SHP77 treated with DMSO at 0.1 percent for 48 hours (cell line): ENCODE measurements at regions not wholly inside any gene's neighbourhood (a gene's known extent, or its start where the extent isn't known, plus 50 kb on each side); places are given as distances from the start of the nearest gene placed in this dataset.
"Not testable (repeated sequence)": the region's sequence is repeated elsewhere in the genome, so short reads cannot be mapped to it uniquely, and the experiment has no call there.

Experiments
- DNase-seq: peaks from one replicate; lab custom pipeline; 2025; lab: John Stamatoyannopoulos, UW

DNA sequence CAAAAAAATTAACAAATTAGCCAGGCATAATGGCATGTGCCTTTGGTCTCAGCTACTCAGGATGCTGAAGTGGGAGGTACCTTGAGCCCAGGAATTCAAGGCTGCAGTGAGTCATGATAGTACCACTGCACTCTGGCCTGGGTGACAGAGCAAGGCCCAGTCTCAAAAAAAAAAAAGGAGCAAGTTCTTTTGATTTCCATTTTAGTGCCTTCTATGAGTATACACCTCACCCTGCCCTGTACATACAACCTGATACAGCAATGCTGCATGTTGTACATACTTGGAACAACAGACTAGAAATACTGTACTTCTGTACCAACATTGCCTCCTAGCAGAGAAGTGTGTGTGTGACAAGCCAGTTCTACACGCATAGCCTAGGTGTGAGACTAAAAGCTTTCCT is 97.3 kb upstream of the CARMIL1 start:
- no peak for DNase-seq

GRCh38 chr6:25186919-25187318 is 92.3 kb upstream of the CARMIL1 start:
- DNase-seq: no peak

GRCh38 chr6:25188232-25188631 is 90.9 kb upstream of the CARMIL1 start:
- no peak for DNase-seq

DNA sequence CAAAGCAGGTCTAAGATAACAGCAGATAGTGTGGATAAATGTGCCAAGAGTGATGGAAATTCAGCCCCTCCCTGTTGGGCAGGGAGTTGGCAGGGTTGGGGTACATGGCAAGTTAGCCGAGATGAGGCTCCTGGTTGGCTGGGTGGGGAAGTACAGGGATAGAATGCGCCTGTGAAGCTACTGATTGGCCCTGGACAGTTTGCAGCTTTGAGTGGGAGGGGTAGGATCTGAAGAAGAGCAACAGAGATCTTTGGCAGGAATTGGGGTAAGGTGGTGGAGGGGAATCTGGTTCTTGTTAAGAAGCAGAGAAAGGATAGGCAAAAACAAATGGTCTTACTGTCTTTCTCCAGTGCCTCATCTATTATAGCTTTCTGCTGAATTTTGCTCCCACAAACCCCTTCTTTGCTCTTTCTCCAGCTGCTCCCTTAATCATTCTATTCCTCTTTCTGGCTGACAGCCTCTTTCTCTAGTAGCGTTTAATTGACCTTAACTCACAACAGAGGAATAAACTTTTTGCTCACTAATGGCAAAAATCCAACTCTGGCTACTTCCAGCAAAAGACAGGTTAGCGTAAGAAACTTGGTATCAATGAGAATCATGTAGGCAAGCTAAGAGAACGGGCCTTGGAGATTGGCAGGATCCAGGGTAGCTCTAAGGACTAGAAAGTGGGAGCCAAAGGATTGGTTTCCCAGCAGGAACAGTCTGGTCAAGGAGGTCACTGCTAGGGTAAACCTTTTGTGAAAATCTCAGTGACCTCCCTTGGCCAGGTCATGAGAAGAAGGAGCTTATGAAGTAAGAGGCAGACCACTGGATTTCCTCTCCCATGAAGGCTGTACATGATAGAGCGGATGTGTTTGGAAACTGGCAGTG is 86.3 kb upstream of the CARMIL1 start:
- no peak for DNase-seq

DNA sequence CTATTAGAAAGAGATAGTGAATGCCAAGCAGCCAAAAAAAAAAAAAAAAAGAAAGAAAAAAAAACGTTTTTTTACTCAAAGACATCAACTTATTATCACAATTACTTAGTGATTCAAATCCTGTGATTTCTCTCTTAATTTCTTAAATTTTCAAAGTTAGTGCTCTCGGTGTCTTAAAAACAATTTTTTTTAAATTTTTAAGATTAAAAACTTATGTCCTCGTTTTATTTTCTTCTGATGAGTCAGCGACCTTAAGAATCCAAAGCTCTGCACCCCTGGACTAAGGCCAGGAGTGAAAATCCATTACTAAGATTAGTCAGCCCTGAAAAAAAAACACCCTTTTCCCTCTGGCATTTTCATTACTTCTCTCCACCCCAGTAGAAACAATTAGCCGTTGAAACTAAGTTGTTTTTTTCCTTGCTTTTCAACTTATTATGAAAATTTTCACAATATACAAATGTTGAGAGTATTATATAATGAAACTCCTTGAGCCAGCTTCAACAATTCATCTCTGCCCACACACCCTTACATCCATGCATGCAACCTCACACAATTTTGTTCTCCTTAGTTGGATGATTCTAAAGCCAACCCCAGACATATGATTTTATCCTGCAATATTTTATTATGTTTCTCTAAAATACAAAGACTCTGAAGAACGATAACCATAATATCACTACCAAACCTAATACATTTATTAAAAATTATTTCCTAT is 85.6 kb upstream of the CARMIL1 start:
- DNase-seq: no peak

DNA sequence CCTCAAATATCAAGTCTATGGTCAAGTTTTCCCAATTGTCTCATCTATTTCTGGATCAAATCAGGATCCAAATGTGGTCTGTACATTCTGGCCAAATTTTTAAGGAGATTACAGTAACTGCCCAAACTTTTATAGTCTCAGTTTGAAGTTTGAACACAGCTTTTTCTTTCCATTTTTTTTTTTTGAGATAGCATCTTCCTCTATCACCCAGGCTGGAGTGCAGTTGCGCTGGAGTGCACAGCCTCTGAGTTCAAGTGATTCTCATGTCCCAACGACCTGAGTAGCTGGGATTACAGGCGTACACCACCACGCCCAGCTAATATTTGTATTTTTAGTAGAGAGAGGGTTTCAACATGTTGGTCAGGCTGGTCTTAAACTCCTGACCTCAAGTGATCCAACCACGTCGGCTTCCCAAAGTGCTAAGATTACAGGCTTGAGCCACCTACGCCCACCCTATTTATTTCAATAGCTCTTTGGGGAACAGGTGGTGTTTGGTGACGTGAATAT is 84.9 kb upstream of the CARMIL1 start:
- DNase-seq: no peak

- DNase-seq: no peak
Observed at GRCh38 chr6:25196464-25196863, 82.7 kb upstream of the CARMIL1 start.

DNA sequence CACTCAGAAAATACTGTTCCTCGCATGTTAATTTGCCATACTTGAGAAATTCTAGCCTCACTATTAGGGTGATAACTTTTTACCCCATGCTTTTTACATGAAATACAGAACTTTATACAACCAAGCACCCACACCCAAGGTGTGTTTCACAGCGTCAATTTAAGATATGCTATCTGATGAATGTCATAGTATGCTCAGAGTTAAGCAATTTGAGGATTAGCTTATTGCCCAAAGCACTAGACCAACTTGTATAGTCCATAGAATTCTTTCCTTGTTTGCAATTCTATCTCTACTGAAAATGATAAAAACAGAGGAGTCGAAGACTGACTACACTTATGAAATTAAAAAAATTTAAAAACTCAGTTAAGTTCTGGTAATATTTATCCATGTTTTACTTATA is 82.1 kb upstream of the CARMIL1 start:
- DNase-seq: no peak

GRCh38 chr6:25199544-25199943 is 79.6 kb upstream of the CARMIL1 start:
- no peak for DNase-seq

DNA sequence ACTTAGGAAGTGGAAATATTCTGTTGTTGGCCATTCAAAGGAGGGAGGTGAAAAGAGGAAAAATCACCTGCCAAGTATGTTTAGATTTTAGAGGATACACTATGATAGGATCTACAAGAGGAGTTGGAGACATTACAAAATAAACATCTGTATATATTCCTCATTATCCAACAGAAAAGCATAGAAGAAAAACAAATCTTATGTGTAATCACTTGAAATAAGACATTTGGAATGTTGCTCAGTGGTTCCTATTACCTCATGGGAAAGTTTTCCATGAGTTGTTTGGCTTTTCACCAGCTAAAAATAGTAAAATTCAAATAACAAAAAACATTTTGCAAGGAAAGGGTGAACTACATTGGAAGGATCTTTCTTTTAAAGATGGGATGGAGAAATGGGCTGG is 76.7 kb upstream of the CARMIL1 start:
- no peak for DNase-seq

DNA sequence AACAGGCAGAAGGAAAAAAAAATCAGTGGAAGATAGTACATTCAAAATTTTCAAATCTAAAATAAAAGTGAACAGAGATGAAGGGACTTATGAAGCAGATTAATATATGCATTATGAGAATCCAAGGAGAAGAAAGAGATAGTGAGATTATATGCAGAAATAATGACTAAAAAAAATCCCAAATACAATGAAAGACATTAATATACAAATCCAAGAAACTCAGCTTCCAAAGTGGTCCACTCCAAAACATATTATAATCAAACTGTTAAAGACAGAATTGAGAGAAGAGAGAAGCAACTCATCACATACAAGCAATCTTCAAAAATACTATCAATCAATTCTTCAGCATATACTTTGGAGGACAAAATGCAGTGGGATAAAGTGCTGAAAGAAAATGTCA is 73.5 kb upstream of the CARMIL1 start:
- no peak for DNase-seq

- DNase-seq: not testable (repeated sequence)
Observed at GRCh38 chr6:25207453-25208155, 71.6 kb upstream of the CARMIL1 start.

DNA sequence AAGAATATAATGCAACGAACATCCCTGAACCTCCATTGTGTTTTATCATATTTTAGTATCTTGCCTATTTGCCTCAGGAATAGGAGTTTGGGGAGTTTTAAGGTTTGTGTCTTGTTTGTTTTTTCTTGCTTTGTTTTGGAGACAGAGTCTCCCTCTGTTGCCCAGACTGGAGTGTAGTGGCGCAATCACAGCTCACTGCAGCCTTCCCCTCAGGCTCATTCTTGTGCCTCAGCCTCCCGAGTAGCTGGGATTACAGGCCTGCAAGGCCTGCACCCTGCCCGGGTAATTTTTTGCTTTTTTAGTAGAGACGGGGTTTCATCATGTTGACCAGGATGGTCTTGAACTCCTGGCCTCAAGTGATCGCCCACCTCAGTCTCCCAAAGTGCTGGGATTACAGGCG is 63.3 kb upstream of the CARMIL1 start:
- no peak for DNase-seq

DNA sequence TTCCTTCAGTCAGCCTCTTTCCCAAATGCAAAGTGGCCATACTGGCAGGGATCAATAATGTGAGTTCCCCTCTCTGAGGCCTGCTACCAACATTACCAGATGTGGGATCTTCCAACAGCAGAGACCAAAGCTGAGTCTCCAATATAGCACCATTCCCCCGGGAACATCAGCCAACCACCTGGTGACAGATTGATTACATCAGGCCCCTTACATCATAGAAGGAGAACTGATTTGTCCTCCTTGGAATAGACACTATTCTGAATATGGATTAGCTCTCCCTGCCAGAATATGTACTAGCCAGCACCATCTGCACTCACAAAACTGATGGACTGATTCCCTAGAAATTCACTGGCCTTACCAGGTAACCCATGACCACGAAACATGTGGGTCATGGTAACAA is 61.9 kb upstream of the CARMIL1 start:
- DNase-seq: no peak

DNA sequence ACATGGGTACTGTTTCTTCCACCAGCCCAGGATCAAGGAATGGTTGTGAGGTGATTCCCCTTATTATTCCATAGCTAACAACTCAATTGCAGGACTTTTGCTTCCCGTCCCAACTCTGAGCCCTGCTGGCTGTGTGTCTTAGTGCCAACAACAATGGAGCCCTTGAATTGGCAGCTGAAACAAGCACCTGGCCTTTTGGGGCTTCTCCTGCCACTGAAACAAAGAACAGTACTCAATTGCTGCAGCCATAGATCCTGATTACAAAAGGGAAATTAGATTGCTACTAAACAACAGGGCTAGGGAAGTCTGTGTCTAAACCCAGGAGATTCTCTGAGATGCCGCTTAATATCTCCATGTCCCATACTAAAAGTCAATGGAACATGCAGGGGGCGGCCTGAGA is 61.3 kb upstream of the CARMIL1 start:
- DNase-seq: no peak

GRCh38 chr6:25218346-25218745 is 60.8 kb upstream of the CARMIL1 start:
- no peak for DNase-seq

DNA sequence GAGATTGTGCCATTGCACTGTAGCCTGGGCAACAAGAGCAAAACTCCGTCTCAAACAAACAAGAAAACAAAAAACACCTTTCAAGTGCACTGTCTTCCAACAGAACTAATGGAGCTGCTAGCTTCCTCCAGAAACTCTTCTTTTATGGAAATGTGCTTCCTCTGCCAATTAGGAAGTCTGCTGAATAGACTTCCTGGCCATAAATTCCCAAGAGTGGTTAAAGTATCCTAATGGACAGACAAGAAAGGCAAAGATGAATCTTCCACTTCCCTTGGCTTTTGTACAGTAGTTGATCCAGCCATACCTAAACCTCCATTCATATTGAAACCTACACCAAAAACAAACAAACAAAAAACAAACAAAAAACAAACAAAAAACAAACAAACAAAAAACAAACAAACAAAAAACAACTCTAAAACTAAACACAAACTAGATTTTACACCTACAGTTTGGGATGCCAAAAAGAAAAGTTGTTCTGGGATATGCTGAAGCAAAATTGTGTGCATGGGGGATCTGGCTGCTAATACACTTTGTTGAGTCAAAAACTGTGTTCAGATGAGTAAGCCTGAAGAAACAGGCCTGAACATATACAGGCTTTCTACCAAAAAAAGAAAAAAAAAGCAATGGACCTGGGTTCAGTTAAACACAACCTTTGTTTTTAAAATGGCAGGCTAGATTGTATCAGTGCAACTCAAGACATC is 59.8 kb upstream of the CARMIL1 start:
- DNase-seq: no peak

- no peak for DNase-seq
Observed at GRCh38 chr6:25219917-25220278, 59.3 kb upstream of the CARMIL1 start.

GRCh38 chr6:25220857-25221256 is 58.3 kb upstream of the CARMIL1 start:
- no peak for DNase-seq

DNA sequence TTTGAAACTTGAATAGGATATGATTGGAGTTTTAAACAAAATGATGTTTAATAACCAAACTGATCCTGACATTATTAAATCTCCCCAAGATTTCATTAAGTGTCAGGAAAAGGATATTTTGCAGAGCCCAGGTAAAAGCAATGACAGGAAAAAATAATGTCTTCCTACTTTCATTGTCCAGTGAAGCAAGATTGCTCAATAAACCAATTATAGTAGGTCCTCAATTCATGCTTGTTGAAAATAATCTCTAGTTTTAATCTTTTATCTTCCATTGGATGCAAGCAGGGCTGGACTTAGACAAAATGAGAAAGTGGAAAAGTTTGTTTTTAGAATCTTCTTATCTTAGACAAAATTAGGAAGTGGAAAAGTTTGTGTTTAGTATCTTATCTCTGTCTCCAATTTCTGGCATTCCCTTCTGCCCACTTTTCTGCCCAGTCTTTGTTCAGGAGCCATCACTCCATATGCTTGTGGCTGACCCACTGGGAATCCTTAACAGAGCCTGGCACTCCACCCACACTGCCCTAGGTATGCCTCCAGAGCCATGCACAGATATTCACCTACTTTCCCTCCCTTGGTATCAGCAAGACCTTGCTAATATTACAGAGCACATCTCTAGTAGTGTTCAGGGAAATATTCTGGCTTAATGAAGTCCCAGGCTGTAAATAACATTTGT is 57.0 kb upstream of the CARMIL1 start:
- no peak for DNase-seq

DNA sequence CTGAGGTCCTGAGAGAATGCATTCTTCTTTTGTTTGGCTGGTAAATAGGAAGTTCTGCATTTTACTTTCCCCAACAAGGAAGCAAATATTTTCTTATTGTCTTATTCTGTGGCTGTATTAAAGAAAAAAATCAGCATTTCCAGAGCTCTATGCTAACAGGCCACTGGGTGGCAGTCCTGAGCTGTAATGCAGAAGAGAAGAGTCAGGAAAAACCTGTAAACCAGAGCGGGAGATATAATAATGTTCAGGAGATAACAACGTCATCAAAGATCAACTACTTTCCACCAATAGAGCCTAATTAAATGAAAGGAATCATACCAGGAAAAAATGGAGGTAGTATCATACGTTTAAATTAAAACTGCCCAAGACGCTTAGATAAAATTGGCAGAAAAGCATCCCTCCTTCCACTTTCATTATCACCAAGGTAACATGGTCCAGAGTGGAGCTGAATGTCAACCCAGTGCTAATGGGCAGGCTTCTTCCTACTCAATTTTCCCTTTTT is 55.6 kb upstream of the CARMIL1 start:
- peak; percentile 48 for DNase-seq
